ENCODE measurements at regions not wholly inside any gene's neighbourhood (a gene's known extent, or its start where the extent isn't known, plus 50 kb on each side); places are given as distances from the start of the nearest gene placed in this dataset.
"Not testable (repeated sequence)": the region's sequence is repeated elsewhere in the genome, so short reads cannot be mapped to it uniquely, and the experiment has no call there.

- no peak for DNase-seq (ENCODE audit: low read depth)
- TF ChIP-seq CTCF (IDR thresholded peaks at IDR 0.05; ENCODE audit: control insufficient read depth, extremely low read depth, insufficient read depth) = no peak
- no peak overlapping the region for H3K4me3 ChIP-seq (ENCODE audit: low read depth, low read length)
These were observed 58.7 kb upstream of the AUTS2 start for GRCh38 chr7:69539531-69539930.

- TF ChIP-seq CTCF (IDR thresholded peaks at IDR 0.05; ENCODE audit: control insufficient read depth, extremely low read depth, insufficient read depth) = no peak
- no peak overlapping the region for H3K4me3 ChIP-seq (ENCODE audit: low read depth, low read length)
- no peak for DNase-seq (ENCODE audit: low read depth)
These were observed 58.0 kb upstream of the AUTS2 start for GRCh38 chr7:69540287-69540686.

DNA sequence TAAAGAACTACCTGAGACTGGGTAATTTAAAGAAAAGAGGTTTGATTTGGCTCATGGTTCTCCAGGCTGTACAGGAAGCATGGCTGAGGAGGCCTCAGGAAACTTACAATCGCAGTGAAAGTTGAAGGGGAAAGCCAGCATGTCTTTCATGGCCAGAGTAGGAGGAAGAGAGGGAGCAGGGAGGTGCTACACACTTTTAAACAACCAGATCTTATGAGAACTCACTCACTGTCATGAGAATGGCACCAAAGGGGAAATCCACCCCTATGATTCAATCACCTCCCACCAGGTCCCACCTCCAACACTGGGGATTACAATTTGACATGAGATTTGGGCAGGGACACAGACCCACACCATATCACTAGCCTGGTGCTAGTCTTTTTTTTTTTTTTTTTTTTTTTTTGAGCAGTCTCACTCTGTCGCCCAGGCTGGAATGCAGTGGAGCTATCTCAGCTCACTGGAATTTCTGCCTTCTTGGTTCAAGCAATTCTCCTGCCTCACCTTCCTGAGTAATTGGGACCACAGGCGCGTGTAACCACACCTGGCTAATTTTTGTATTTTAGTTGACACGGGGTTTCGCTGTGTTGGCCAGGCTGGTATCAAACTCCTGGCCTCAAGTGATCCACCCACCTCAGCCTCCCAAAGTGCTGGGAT, 56.4 kb upstream of the AUTS2 start:
- not testable (repeated sequence) for DNase-seq (ENCODE audit: low read depth); H3K4me3 ChIP-seq (ENCODE audit: low read depth, low read length)

- DNase-seq (ENCODE audit: low read depth) = no peak
- TF ChIP-seq CTCF (IDR thresholded peaks at IDR 0.05; ENCODE audit: control insufficient read depth, extremely low read depth, insufficient read depth) = no peak
- H3K4me3 ChIP-seq (ENCODE audit: low read depth, low read length) = no peak overlapping the region
These were observed 53.1 kb upstream of the AUTS2 start for GRCh38 chr7:69545175-69545574.

All from LNCaP clone FGC (cell line).